Panc1 (cell line): ENCODE measurements at regions not wholly inside any gene's neighbourhood (a gene's known extent, or its start where the extent isn't known, plus 50 kb on each side); places are given as distances from the start of the nearest gene placed in this dataset.

Experiments used
- CTCF ChIP-seq: fragments of 450-650 bp; IDR thresholded peaks from 2 replicates; pipeline ENCODE4 v1.5.1; 2017; ENCODE audit warnings: mild to moderate bottlenecking
- POLR2AphosphoS5 ChIP-seq: IDR thresholded peaks from 2 replicates; pipeline ENCODE4 v1.6.1; 2012; ENCODE audit warnings: mild to moderate bottlenecking, low read depth, low read length, moderate library complexity
- REST ChIP-seq, 2 experiments: IDR thresholded peaks; 2 replicates each; pipeline ENCODE4 v1.6.1; 2011 to 2012; ENCODE audit warnings: low read depth in 2 of 2, control low read depth in 1 of 2, low read length in 1 of 2, mild to moderate bottlenecking in 1 of 2, moderate library complexity in 1 of 2; ENCODE audit not compliant: insufficient read depth in 1 of 2
- TCF7L2 ChIP-seq: IDR thresholded peaks from 2 replicates; pipeline ENCODE4 v1.6.1; 2011; ENCODE audit warnings: mild to moderate bottlenecking, low read depth, low read length, inconsistent platforms

- no peak for TF ChIP-seq CTCF
- no peak for TF ChIP-seq TCF7L2
- no peak for TF ChIP-seq REST (IDR thresholded peaks at IDR 0.05; ENCODE audit: insufficient read depth in 1 of 2, low read depth in 2 of 2, low read length in 1 of 2)
- TF ChIP-seq POLR2AphosphoS5: no peak
These were observed 53.8 kb upstream of the RXRA start for GRCh38 chr9:134272302-134273023.
